T-helper 2 cell treated with Interferon-gamma antibody and Interleukin-4, amounts not matched to agents 5 μg/mL and 100 μg/mL, for 36 hours (primary cell): ENCODE measurements at regions not wholly inside any gene's neighbourhood (a gene's known extent, or its start where the extent isn't known, plus 50 kb on each side); places are given as distances from the start of the nearest gene placed in this dataset.
"Not testable (repeated sequence)": the region's sequence is repeated elsewhere in the genome, so short reads cannot be mapped to it uniquely, and the experiment has no call there.

Experiments
- DNase-seq: peaks from one replicate; pipeline ENCODE4 v3.0.0; 2021; ENCODE audit warnings: low spot score
- H3K27ac Mint-ChIP-seq: one replicate; pipeline ENCODE4 v1.8.0; 2021; ENCODE audit warnings: mild to moderate bottlenecking, mixed read lengths
- H3K27me3 Mint-ChIP-seq: one replicate; pipeline ENCODE4 v1.8.0; 2021; ENCODE audit warnings: low read depth, mixed read lengths
- H3K36me3 Mint-ChIP-seq: one replicate; pipeline ENCODE4 v1.8.0; 2021; ENCODE audit warnings: low read depth, mixed read lengths
- H3K4me1 Mint-ChIP-seq: one replicate; pipeline ENCODE4 v1.8.0; 2021; ENCODE audit warnings: low read depth, mixed read lengths
- H3K4me3 Mint-ChIP-seq: one replicate; pipeline ENCODE4 v1.8.0; 2022; ENCODE audit warnings: mild to moderate bottlenecking, moderate library complexity, mixed read lengths
- H3K9me3 Mint-ChIP-seq: one replicate; pipeline ENCODE4 v1.8.0; 2021; ENCODE audit warnings: mixed read lengths

DNA sequence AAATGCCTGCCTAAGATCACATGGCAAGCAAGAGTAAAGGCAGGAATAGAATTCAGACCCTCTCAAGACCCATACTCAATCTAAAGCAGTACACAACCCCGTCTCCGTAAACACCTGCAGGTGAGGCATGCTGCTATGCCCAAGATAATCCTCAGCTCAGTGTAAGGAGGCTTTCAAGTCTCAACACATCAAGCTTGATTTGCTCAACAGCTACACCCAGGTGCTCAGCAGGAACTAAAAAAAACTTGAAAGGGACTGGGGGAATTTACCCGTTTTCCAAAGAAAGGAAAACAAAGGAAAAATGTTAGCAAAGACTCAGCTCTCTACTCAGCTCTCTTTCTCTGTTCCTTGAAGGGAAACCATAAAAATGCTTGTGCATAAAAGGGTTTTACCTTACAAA is 301.8 kb downstream of the C1D start:
- no peak for DNase-seq
- H3K27ac Mint-ChIP-seq: no peak overlapping the region
- no peaks in the 10 kb centered on the region for H3K9me3 Mint-ChIP-seq
- H3K4me3 Mint-ChIP-seq: no peak overlapping the region
- H3K36me3 Mint-ChIP-seq: no peaks in the 10 kb centered on the region
- no peaks in the 10 kb centered on the region for H3K27me3 Mint-ChIP-seq
- no peaks in the 10 kb centered on the region for H3K4me1 Mint-ChIP-seq

DNA sequence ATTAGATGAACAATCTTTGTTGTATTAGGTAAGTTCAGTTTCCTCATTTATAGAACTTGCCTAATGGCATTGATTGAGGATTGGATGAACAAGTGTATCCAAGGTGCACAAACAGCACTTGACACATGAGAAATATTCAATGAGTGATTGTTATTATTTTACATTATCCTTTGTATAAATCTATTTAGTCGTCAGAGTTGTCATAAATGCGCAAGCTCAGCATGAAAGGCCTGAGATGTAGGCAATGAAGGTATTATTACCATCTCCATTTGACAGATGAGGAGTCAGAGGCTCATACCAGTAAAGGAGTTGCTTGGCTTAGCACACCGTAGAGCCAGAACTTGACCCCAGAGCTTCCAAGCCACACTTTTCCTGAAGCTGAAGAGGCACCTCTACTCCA is 291.4 kb downstream of the C1D start:
- no peak for DNase-seq
- Mint-ChIP-seq H3K27me3 (no peaks in the 10 kb centered on the region), H3K4me1 (no peaks in the 10 kb centered on the region), H3K4me3 (no peak overlapping the region), H3K9me3 (no peaks in the 10 kb centered on the region), H3K36me3 (no peaks in the 10 kb centered on the region), H3K27ac (no peak overlapping the region)

DNA sequence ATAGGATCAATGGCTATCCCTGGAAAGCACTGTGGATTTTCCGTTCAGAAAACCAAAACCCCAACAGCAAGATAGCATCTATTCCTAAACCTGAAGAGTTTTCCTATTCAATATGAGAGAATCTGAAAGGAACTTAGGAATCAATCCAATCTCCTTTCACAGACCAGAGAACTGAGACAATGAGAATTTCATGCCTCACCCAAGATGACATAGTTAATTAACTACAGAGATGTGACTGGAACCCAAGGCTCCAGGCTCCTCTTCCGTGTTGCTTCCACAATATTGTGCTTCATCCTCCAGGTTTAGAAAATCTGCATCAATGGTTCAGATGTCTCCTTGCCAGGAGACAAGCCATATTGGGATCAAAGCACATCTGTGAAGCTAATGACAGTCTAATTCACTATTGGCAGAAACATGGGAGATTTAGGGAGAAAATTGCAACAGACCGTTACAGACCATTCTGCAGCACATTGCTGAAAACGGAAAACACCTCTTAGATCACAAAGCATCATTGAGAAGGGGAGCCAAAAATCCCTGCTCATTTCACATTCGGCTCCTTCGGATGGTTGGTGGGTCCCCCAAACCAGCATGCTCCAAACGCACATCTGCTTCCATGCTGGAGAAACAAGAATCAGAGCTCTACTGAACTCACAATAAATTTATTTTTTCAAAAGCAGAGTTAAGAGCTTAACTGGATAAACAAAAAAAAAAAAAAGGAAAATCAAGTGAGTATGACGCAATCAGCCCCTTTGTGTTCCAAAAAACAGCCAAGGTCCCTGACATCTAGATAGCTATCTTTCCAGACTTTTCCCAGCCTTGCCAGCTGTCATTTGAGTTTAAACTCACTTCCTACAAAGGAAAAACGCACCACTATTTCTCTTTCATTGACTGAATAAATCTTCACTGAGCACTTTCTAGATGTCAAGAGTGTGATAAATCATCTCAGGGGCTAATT is 290.3 kb downstream of the C1D start:
- Mint-ChIP-seq H3K36me3 (no peaks in the 10 kb centered on the region), H3K27me3 (no peaks in the 10 kb centered on the region), H3K9me3 (no peaks in the 10 kb centered on the region), H3K27ac (no peak overlapping the region), H3K4me1 (no peaks in the 10 kb centered on the region), H3K4me3 (no peak overlapping the region)
- DNase-seq: no peak

DNA sequence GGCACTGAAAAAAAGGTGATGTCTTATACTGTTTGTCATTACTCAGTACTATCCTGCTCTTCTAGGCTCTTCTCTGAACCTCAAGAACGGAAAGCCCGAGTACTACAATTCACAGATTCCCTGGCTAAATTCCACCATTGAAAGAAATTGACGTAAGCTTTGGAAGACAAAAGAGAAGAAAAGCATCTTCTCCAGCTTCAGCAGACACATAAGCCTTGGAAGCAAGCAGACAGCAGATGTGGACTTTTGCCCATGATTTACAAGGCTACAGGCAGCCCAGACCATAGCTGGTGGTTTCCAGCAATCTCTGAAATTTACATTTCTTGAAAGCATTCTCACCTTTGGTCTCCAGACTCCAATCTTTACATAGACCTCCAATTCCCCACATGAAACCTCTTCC is 289.0 kb downstream of the C1D start:
- no peaks in the 10 kb centered on the region for H3K27me3 Mint-ChIP-seq
- no peaks in the 10 kb centered on the region for H3K4me1 Mint-ChIP-seq
- no peak for DNase-seq
- H3K9me3 Mint-ChIP-seq: no peaks in the 10 kb centered on the region
- no peak overlapping the region for H3K4me3 Mint-ChIP-seq
- no peak overlapping the region for H3K27ac Mint-ChIP-seq
- no peaks in the 10 kb centered on the region for H3K36me3 Mint-ChIP-seq

DNA sequence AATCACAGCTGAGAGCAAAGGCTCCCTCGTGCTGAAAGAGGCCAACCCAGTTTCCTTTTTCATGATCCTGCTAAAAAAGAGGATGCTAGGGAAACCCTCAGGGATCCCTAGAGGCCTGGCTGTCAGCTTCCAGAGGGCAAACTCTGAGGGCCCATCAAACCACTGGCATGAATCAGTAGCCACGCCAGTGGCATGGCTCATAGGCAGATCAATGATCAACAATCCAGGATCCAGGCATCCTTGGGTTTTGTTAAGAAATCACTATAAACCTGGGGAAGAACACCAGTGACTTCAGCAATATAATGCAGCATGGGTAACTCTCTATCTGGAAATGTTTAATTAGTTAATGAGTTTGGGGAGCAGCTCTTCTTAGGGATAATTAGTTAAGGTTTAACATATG is 286.5 kb downstream of the C1D start:
- H3K4me3 Mint-ChIP-seq: no peak overlapping the region
- DNase-seq: no peak
- no peaks in the 10 kb centered on the region for H3K36me3 Mint-ChIP-seq
- H3K27me3 Mint-ChIP-seq: no peaks in the 10 kb centered on the region
- H3K9me3 Mint-ChIP-seq: no peaks in the 10 kb centered on the region
- no peak overlapping the region for H3K27ac Mint-ChIP-seq
- no peaks in the 10 kb centered on the region for H3K4me1 Mint-ChIP-seq

GRCh38 chr2:67777010-67777409 is 285.8 kb downstream of the C1D start:
- no peaks in the 10 kb centered on the region for H3K4me1 Mint-ChIP-seq

DNA sequence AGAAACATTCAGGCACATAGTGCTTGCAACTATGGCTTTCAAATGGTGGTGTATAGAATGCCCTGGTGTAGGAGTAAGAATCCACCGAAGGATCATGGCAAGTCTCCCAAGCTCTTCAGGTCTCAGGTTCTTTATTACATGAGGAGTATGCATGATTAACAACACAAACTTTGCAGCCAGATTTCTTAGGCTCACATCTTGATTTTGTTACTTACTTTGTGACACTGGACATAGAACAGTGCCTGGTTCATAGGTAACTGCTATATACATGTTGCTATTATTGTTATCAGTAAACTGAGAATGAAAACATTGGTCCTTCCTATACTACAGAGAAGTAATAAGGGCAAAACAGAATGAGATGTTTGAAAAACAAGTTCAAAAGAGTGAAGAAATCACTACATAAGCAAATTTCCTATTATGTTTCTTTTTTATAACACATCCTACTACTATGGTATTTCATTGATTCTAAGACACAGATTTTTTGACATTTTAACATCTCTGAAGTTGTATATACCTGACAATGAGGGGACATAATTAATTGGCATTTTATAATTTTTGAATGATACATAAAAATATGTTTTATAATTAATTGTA is 284.9 kb downstream of the C1D start:
- Mint-ChIP-seq H3K27me3 (no peaks in the 10 kb centered on the region), H3K36me3 (no peaks in the 10 kb centered on the region), H3K27ac (no peak overlapping the region), H3K4me3 (no peak overlapping the region), H3K9me3 (no peaks in the 10 kb centered on the region), H3K4me1 (no peaks in the 10 kb centered on the region)
- DNase-seq: no peak

More at GRCh38 chr2:67777010-67777409, 285.8 kb downstream of the C1D start:
- no peak for DNase-seq
- no peak overlapping the region for H3K4me3 Mint-ChIP-seq
- H3K27ac Mint-ChIP-seq: no peak overlapping the region
- no peaks in the 10 kb centered on the region for H3K27me3 Mint-ChIP-seq
- H3K36me3 Mint-ChIP-seq: no peaks in the 10 kb centered on the region
- H3K9me3 Mint-ChIP-seq: no peaks in the 10 kb centered on the region

DNA sequence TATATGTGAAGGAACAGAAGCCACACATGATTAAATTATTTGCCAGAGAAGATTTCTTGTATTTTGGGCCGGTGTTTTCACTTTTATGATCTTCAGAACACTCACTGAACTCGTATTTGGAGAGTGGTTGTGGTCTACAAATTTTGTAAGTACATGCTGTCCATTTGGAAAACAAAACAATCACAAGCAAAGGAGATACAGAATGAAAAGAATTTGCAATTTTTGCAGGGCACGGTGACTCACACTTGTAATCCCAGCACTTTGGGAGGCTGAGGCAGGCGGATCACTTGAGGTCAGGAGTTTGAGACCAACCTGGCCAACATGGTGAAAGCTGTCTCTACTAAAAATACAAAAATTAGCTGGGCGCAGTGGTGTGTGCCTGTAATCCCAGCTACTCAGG is 282.0 kb downstream of the C1D start:
- DNase-seq: not testable (repeated sequence)

GRCh38 chr2:67782443-67782842 is 280.4 kb downstream of the C1D start:
- Mint-ChIP-seq H3K4me3 (no peak overlapping the region), H3K27me3 (no peaks in the 10 kb centered on the region), H3K9me3 (no peaks in the 10 kb centered on the region), H3K36me3 (no peaks in the 10 kb centered on the region), H3K4me1 (no peaks in the 10 kb centered on the region), H3K27ac (no peak overlapping the region)
- no peak for DNase-seq

More for the DNA sequence above, 282.0 kb downstream of the C1D start:
- H3K4me3 Mint-ChIP-seq, H3K27me3 Mint-ChIP-seq, H3K27ac Mint-ChIP-seq, H3K36me3 Mint-ChIP-seq, H3K9me3 Mint-ChIP-seq, H3K4me1 Mint-ChIP-seq: not testable (repeated sequence)

DNA sequence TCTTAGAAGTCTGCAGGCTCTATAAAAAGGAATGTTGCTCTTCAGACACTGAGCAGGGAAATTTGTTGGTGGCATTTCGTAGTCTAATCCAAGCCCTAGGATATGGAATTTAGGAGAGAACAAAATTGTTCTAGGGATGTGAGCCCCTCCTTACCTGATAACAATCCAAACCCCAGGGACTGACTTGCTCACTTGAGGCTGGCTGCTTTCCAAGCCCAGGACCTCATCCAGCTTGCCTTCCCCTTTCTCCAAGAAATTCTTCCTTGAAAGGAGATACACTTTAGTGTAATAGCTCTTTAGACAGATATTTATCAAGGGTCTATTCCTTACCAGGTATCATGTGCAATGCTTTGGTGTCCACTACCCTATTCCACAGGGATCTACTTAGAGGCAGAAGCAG is 279.8 kb downstream of the C1D start:
- Mint-ChIP-seq H3K4me3 (no peak overlapping the region), H3K4me1 (no peaks in the 10 kb centered on the region), H3K9me3 (no peaks in the 10 kb centered on the region), H3K27me3 (no peaks in the 10 kb centered on the region), H3K27ac (no peak overlapping the region), H3K36me3 (no peaks in the 10 kb centered on the region)
- no peak for DNase-seq

- Mint-ChIP-seq H3K27ac (no peak overlapping the region), H3K9me3 (no peaks in the 10 kb centered on the region), H3K4me1 (no peaks in the 10 kb centered on the region), H3K36me3 (no peaks in the 10 kb centered on the region), H3K4me3 (no peak overlapping the region), H3K27me3 (no peaks in the 10 kb centered on the region)
- DNase-seq: no peak
Measured at GRCh38 chr2:67790622-67791021, 272.2 kb downstream of the C1D start.

GRCh38 chr2:67792191-67792590 is 270.6 kb downstream of the C1D start:
- no peaks in the 10 kb centered on the region for H3K9me3 Mint-ChIP-seq
- no peaks in the 10 kb centered on the region for H3K27me3 Mint-ChIP-seq
- DNase-seq: no peak
- H3K4me3 Mint-ChIP-seq: no peak overlapping the region
- H3K4me1 Mint-ChIP-seq: no peaks in the 10 kb centered on the region
- no peaks in the 10 kb centered on the region for H3K36me3 Mint-ChIP-seq
- no peak overlapping the region for H3K27ac Mint-ChIP-seq

DNA sequence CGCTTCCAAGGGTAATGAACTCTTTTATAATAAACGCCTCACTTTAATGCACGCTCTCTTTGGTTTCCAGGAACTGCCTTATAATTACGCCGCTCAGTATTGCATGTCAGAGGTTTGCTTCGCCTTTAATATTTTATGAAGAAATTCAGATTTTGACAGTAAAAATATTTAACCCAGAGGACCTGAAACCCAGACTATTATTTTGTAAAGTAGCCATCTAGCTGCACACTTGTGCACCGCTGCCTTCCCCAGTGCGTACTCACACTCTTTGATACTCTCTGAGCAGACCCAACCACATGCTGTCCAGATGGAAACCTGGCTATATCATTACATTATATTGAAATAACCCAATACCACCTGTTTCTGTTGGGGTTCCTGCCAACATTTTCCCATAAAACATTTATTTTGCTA is 270.1 kb downstream of the C1D start:
- H3K27me3 Mint-ChIP-seq: no peaks in the 10 kb centered on the region
- no peaks in the 10 kb centered on the region for H3K36me3 Mint-ChIP-seq
- DNase-seq: no peak
- no peak overlapping the region for H3K27ac Mint-ChIP-seq
- H3K9me3 Mint-ChIP-seq: no peaks in the 10 kb centered on the region
- H3K4me1 Mint-ChIP-seq: no peaks in the 10 kb centered on the region
- H3K4me3 Mint-ChIP-seq: no peak overlapping the region

DNA sequence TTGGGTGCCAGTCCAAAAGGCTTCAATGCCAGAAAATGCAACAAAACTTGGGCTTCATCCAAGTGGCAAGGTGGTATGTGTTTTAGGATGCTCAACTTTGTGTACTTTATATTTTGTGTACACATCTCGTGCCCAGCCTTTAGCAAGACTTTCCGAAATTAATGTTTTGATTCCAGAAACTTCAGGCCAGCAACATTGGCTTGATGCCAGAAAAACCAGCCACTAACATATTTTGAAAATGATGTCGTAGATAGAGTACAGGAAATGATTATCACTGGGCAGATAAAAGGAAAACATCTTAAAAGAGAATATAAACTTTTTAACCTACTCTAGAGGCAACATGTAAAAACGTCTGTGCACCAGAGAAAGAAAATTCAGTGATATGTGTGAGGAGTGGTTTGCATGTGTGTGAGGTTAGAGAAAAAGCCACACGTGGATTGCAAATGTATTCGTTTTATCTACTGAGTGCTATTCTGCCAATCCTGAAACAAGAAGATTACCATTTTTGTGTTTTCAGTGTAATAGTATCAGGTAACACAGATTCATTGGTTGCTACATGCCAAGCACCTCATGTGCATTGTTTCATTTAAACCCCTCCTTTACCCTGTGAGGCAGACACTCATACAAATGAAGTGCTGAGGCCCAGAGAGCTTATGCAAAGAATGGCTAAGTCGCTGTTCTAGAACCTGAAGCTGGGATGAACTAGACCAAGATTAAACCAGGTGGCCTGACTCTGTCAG is 264.8 kb downstream of the C1D start:
- no peak overlapping the region for H3K4me3 Mint-ChIP-seq
- no peaks in the 10 kb centered on the region for H3K36me3 Mint-ChIP-seq
- no peak overlapping the region for H3K27ac Mint-ChIP-seq
- DNase-seq: no peak
- no peaks in the 10 kb centered on the region for H3K4me1 Mint-ChIP-seq
- H3K27me3 Mint-ChIP-seq: no peaks in the 10 kb centered on the region
- H3K9me3 Mint-ChIP-seq: no peaks in the 10 kb centered on the region
